ENCODE measurements at regions not wholly inside any gene's neighbourhood (a gene's known extent, or its start where the extent isn't known, plus 50 kb on each side); places are given as distances from the start of the nearest gene placed in this dataset.

GRCh38 chr18:77821892-77822291, 572.2 kb downstream of the GALR1 start:
- Mint-ChIP-seq H3K4me1 (peaks cover 0 to 1% (median 0%) of the 10 kb centered on the region in 7 donors), H3K27me3 (peaks cover 0 to 28% (median 18%) of the 10 kb centered on the region in 5 donors), H3K27ac (no peak overlapping the region), H3K9me3 (peaks cover 0 to 9% (median 3%) of the 10 kb centered on the region in 11 donors), H3K36me3 (peaks cover 0 to 9% (median 4%) of the 10 kb centered on the region in 5 donors), H3K4me3 (no peak overlapping the region)
- CTCF ChIA-PET: no interaction called here
- DNase-seq: no peak
- Histone ChIP-seq H3K4me1 (ENCODE audit: control insufficient read depth in 2 of 2, insufficient read depth in 2 of 2, low read length in 2 of 2) (no peaks in the 10 kb centered on the region), H3K9me3 (ENCODE audit: control insufficient read depth in 2 of 3, low read length in 3 of 3) (no peaks in the 10 kb centered on the region), H3K27ac (ENCODE audit: low read depth, low read length) (no peak overlapping the region), H3K27me3 (ENCODE audit: control insufficient read depth in 2 of 2, insufficient read depth in 2 of 2, low read length in 2 of 2) (no peaks in the 10 kb centered on the region), H3K4me3 (ENCODE audit: low read length) (no peak overlapping the region), H3K36me3 (ENCODE audit: control insufficient read depth in 2 of 3, insufficient read depth in 3 of 3, low read length in 3 of 3) (no peaks in the 10 kb centered on the region)
- ATAC-seq: no peak
- intact Hi-C loops (cut with micrococcal nuclease): no loop called here
- POLR2A ChIA-PET: no interaction called here

- H3K9me3 ChIP-seq (ENCODE audit: control insufficient read depth in 2 of 3, low read length in 3 of 3): no peaks in the 10 kb centered on the region
- peaks cover 0 to 28% (median 18%) of the 10 kb centered on the region in 5 donors for H3K27me3 Mint-ChIP-seq
- no peak overlapping the region for H3K4me3 ChIP-seq (ENCODE audit: low read length)
- no peaks in the 10 kb centered on the region for H3K36me3 ChIP-seq (ENCODE audit: control insufficient read depth in 2 of 3, insufficient read depth in 3 of 3, low read length in 3 of 3)
- no peak for DNase-seq
- peaks cover 0 to 9% (median 3%) of the 10 kb centered on the region in 11 donors for H3K9me3 Mint-ChIP-seq
- peak; percentile 38 for ATAC-seq
- H3K27me3 ChIP-seq (ENCODE audit: control insufficient read depth in 2 of 2, insufficient read depth in 2 of 2, low read length in 2 of 2): no peaks in the 10 kb centered on the region
- intact Hi-C loops (cut with micrococcal nuclease): no loop called here
- no peak overlapping the region for H3K27ac ChIP-seq (ENCODE audit: low read depth, low read length)
- peaks cover 0 to 9% (median 4%) of the 10 kb centered on the region in 5 donors for H3K36me3 Mint-ChIP-seq
- ChIA-PET POLR2A (no interaction called here), CTCF (no interaction called here)
- peaks cover 0 to 1% (median 0%) of the 10 kb centered on the region in 7 donors for H3K4me1 Mint-ChIP-seq
- H3K27ac Mint-ChIP-seq: no peak overlapping the region
- no peak overlapping the region for H3K4me3 Mint-ChIP-seq
- no peaks in the 10 kb centered on the region for H3K4me1 ChIP-seq (ENCODE audit: control insufficient read depth in 2 of 2, insufficient read depth in 2 of 2, low read length in 2 of 2)
Observed at GRCh38 chr18:77822632-77823031, 573.0 kb downstream of the GALR1 start.

- DNase-seq (no peak), ATAC-seq (no peak)
- H3K4me1 ChIP-seq (ENCODE audit: control insufficient read depth in 2 of 2, insufficient read depth in 2 of 2, low read length in 2 of 2): no peaks in the 10 kb centered on the region
- peaks cover 0 to 3% (median 0%) of the 10 kb centered on the region in 5 donors for H3K27me3 Mint-ChIP-seq
- intact Hi-C loops (cut with micrococcal nuclease): no loop called here
- H3K27me3 ChIP-seq (ENCODE audit: control insufficient read depth in 2 of 2, insufficient read depth in 2 of 2, low read length in 2 of 2): no peaks in the 10 kb centered on the region
- H3K36me3 ChIP-seq (ENCODE audit: control insufficient read depth in 2 of 3, insufficient read depth in 3 of 3, low read length in 3 of 3): no peaks in the 10 kb centered on the region
- no peaks in the 10 kb centered on the region for H3K9me3 ChIP-seq (ENCODE audit: control insufficient read depth in 2 of 3, low read length in 3 of 3)
- H3K4me1 Mint-ChIP-seq: no peaks in the 10 kb centered on the region
- no peaks in the 10 kb centered on the region for H3K36me3 Mint-ChIP-seq
- H3K27ac ChIP-seq (ENCODE audit: low read depth, low read length): no peak overlapping the region
- H3K9me3 Mint-ChIP-seq: peaks cover 0 to 2% (median 0%) of the 10 kb centered on the region in 11 donors
- no peak overlapping the region for H3K4me3 ChIP-seq (ENCODE audit: low read length)
- no peak overlapping the region for H3K27ac Mint-ChIP-seq
- ChIA-PET POLR2A (no interaction called here), CTCF (no interaction called here)
- H3K4me3 Mint-ChIP-seq: no peak overlapping the region
Observed at GRCh38 chr18:77833807-77834206, 584.2 kb downstream of the GALR1 start.

GRCh38 chr18:77851802-77852201, 602.2 kb downstream of the GALR1 start:
- Histone ChIP-seq H3K4me3 (ENCODE audit: low read length) (no peak overlapping the region), H3K27me3 (ENCODE audit: control insufficient read depth in 2 of 2, insufficient read depth in 2 of 2, low read length in 2 of 2) (no peaks in the 10 kb centered on the region), H3K9me3 (ENCODE audit: control insufficient read depth in 2 of 3, low read length in 3 of 3) (no peaks in the 10 kb centered on the region), H3K36me3 (ENCODE audit: control insufficient read depth in 2 of 3, insufficient read depth in 3 of 3, low read length in 3 of 3) (no peaks in the 10 kb centered on the region), H3K27ac (ENCODE audit: low read depth, low read length) (no peak overlapping the region), H3K4me1 (ENCODE audit: control insufficient read depth in 2 of 2, insufficient read depth in 2 of 2, low read length in 2 of 2) (no peaks in the 10 kb centered on the region)
- DNase-seq: no peak
- POLR2A ChIA-PET: no interaction called here
- H3K27ac Mint-ChIP-seq: no peak overlapping the region
- H3K36me3 Mint-ChIP-seq: no peaks in the 10 kb centered on the region
- no peak overlapping the region for H3K4me3 Mint-ChIP-seq
- no peaks in the 10 kb centered on the region for H3K4me1 Mint-ChIP-seq
- intact Hi-C loops (cut with micrococcal nuclease): no loop called here
- H3K27me3 Mint-ChIP-seq: peaks cover 7 to 49% (median 22%) of the 10 kb centered on the region in 5 donors
- ATAC-seq: no peak
- CTCF ChIA-PET: no interaction called here
- H3K9me3 Mint-ChIP-seq: peaks cover 0 to 5% (median 0%) of the 10 kb centered on the region in 11 donors

GRCh38 chr18:77853859-77854258, 604.2 kb downstream of the GALR1 start:
- Histone ChIP-seq H3K4me3 (ENCODE audit: low read length) (no peak overlapping the region), H3K4me1 (ENCODE audit: control insufficient read depth in 2 of 2, insufficient read depth in 2 of 2, low read length in 2 of 2) (no peaks in the 10 kb centered on the region), H3K36me3 (ENCODE audit: control insufficient read depth in 2 of 3, insufficient read depth in 3 of 3, low read length in 3 of 3) (no peaks in the 10 kb centered on the region), H3K9me3 (ENCODE audit: control insufficient read depth in 2 of 3, low read length in 3 of 3) (no peaks in the 10 kb centered on the region), H3K27me3 (ENCODE audit: control insufficient read depth in 2 of 2, insufficient read depth in 2 of 2, low read length in 2 of 2) (no peaks in the 10 kb centered on the region), H3K27ac (ENCODE audit: low read depth, low read length) (no peak overlapping the region)
- no peaks in the 10 kb centered on the region for H3K4me1 Mint-ChIP-seq
- H3K27ac Mint-ChIP-seq: no peak overlapping the region
- ChIA-PET POLR2A (no interaction called here), CTCF (no interaction called here)
- ATAC-seq (no peak), DNase-seq (no peak)
- intact Hi-C loops (cut with micrococcal nuclease): no loop called here
- no peak overlapping the region for H3K4me3 Mint-ChIP-seq
- H3K36me3 Mint-ChIP-seq: no peaks in the 10 kb centered on the region
- H3K9me3 Mint-ChIP-seq: peaks cover 0 to 5% (median 0%) of the 10 kb centered on the region in 11 donors
- H3K27me3 Mint-ChIP-seq: peaks cover 7 to 50% (median 26%) of the 10 kb centered on the region in 5 donors

GRCh38 chr18:77857678-77858655, 608.3 kb downstream of the GALR1 start:
- DNase-seq (no peak), ATAC-seq (no peak)
- H3K4me3 Mint-ChIP-seq: no peak overlapping the region
- peaks cover 0 to 5% (median 0%) of the 10 kb centered on the region in 11 donors for H3K9me3 Mint-ChIP-seq
- Histone ChIP-seq H3K9me3 (ENCODE audit: control insufficient read depth in 2 of 3, low read length in 3 of 3) (no peaks in the 10 kb centered on the region), H3K4me1 (ENCODE audit: control insufficient read depth in 2 of 2, insufficient read depth in 2 of 2, low read length in 2 of 2) (no peaks in the 10 kb centered on the region), H3K27ac (ENCODE audit: low read depth, low read length) (no peak overlapping the region), H3K4me3 (ENCODE audit: low read length) (no peak overlapping the region), H3K36me3 (ENCODE audit: control insufficient read depth in 2 of 3, insufficient read depth in 3 of 3, low read length in 3 of 3) (no peaks in the 10 kb centered on the region), H3K27me3 (ENCODE audit: control insufficient read depth in 2 of 2, insufficient read depth in 2 of 2, low read length in 2 of 2) (no peaks in the 10 kb centered on the region)
- peaks cover 0 to 20% (median 10%) of the 10 kb centered on the region in 5 donors for H3K27me3 Mint-ChIP-seq
- POLR2A ChIA-PET: no interaction called here
- H3K36me3 Mint-ChIP-seq: no peaks in the 10 kb centered on the region
- intact Hi-C loops (cut with micrococcal nuclease): no loop called here
- peak overlapping the region in 1 of 9 donors; percentile 17 for H3K27ac Mint-ChIP-seq
- H3K4me1 Mint-ChIP-seq: no peaks in the 10 kb centered on the region
- CTCF ChIA-PET: no interaction called here

GRCh38 chr18:77859634-77860033, 610.0 kb downstream of the GALR1 start:
- Histone ChIP-seq H3K36me3 (ENCODE audit: control insufficient read depth in 2 of 3, insufficient read depth in 3 of 3, low read length in 3 of 3) (no peaks in the 10 kb centered on the region), H3K27me3 (ENCODE audit: control insufficient read depth in 2 of 2, insufficient read depth in 2 of 2, low read length in 2 of 2) (no peaks in the 10 kb centered on the region), H3K9me3 (ENCODE audit: control insufficient read depth in 2 of 3, low read length in 3 of 3) (no peaks in the 10 kb centered on the region), H3K4me3 (ENCODE audit: low read length) (no peak overlapping the region), H3K27ac (ENCODE audit: low read depth, low read length) (no peak overlapping the region), H3K4me1 (ENCODE audit: control insufficient read depth in 2 of 2, insufficient read depth in 2 of 2, low read length in 2 of 2) (no peaks in the 10 kb centered on the region)
- H3K27me3 Mint-ChIP-seq: peaks cover 0 to 17% (median 4%) of the 10 kb centered on the region in 5 donors
- intact Hi-C loops (cut with micrococcal nuclease): no loop called here
- ChIA-PET POLR2A (no interaction called here), CTCF (no interaction called here)
- DNase-seq: no peak
- no peak overlapping the region for H3K27ac Mint-ChIP-seq
- H3K4me1 Mint-ChIP-seq: no peaks in the 10 kb centered on the region
- no peak for ATAC-seq
- H3K36me3 Mint-ChIP-seq: no peaks in the 10 kb centered on the region
- peak overlapping the region in 1 of 10 donors; percentile 14 for H3K4me3 Mint-ChIP-seq
- peaks cover 0 to 5% (median 0%) of the 10 kb centered on the region in 11 donors for H3K9me3 Mint-ChIP-seq
